ENCODE measurements at regions not wholly inside any gene's neighbourhood (a gene's known extent, or its start where the extent isn't known, plus 50 kb on each side); places are given as distances from the start of the nearest gene placed in this dataset.

DNA sequence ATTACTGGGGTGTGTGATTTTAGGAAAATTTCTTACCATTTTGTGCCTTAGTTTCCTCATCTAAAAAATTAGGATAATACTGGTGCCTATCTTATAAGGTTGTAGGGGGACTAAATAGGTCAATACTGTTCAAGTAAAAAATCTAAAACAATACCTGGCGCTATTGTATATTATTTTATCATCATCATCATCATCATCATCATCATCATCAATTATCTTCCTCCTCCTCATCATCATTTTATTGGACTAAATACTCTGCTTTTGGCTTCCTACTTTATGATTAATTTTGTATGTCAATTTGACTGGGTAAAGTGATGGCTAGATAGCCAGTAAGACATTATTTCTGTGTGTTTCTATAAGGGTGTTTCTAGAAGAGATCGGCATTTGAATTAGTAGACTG, 435.5 kb downstream of the DHX35 start:
- Histone ChIP-seq H2AFZ (no peak overlapping the region), H3K9me2 (ENCODE audit: insufficient read depth) (peaks cover 7% of the 10 kb centered on the region; the same call in 1 of the 2 replicates), H4K20me1 (replicated peaks; ENCODE audit: insufficient read depth) (no peaks in the 10 kb centered on the region), H3K4me3 (no peak overlapping the region), H3K4me1 (ENCODE audit: insufficient read depth) (no peaks in the 10 kb centered on the region), H3K79me2 (replicated peaks; ENCODE audit: insufficient read depth) (no peaks in the 10 kb centered on the region), H3K4me2 (no peak overlapping the region), H3K36me3 (ENCODE audit: insufficient read depth) (no peaks in the 10 kb centered on the region), H3K27me3 (ENCODE audit: insufficient read depth) (no peaks in the 10 kb centered on the region), H3K27ac (ENCODE audit: low read depth) (no peak overlapping the region), H3F3A (replicated peaks; ENCODE audit: low read depth) (no peaks in the 10 kb centered on the region)
- H3K27ac Mint-ChIP-seq = no peak overlapping the region
- H3K27me3 Mint-ChIP-seq (ENCODE audit: insufficient read depth, low read depth, poor library complexity) = peaks cover 2% of the 10 kb centered on the region
- ATAC-seq = no peak
- H3K36me3 Mint-ChIP-seq (ENCODE audit: low read depth) = no peaks in the 10 kb centered on the region
- no peaks in the 10 kb centered on the region; the same call in 2 of the 3 replicates for H3K9me3 Mint-ChIP-seq
- H3K4me1 Mint-ChIP-seq = no peaks in the 10 kb centered on the region
- TF ChIP-seq ZNF114 (CRISPR knock-in tag; IDR thresholded peaks at IDR 0.05) (no peak), EZH2 (IDR thresholded peaks at IDR 0.05; ENCODE audit: low read depth, unreplicated experiment) (no peak), CREB1 (CRISPR knock-in tag; IDR thresholded peaks at IDR 0.05; ENCODE audit: low read depth) (no peak), NANOG (IDR thresholded peaks at IDR 0.05; ENCODE audit: borderline replicate concordance) (no peak), STAT1 (IDR thresholded peaks at IDR 0.05; ENCODE audit: unreplicated experiment) (no peak), ZNF331 (CRISPR knock-in tag; IDR thresholded peaks at IDR 0.05; ENCODE audit: low read depth) (no peak), JUNB (IDR thresholded peaks at IDR 0.05; ENCODE audit: unreplicated experiment) (no peak), EZH2phosphoT487 (IDR thresholded peaks at IDR 0.05; ENCODE audit: unreplicated experiment) (no peak)
- TF ChIP-seq, protein P1, sequence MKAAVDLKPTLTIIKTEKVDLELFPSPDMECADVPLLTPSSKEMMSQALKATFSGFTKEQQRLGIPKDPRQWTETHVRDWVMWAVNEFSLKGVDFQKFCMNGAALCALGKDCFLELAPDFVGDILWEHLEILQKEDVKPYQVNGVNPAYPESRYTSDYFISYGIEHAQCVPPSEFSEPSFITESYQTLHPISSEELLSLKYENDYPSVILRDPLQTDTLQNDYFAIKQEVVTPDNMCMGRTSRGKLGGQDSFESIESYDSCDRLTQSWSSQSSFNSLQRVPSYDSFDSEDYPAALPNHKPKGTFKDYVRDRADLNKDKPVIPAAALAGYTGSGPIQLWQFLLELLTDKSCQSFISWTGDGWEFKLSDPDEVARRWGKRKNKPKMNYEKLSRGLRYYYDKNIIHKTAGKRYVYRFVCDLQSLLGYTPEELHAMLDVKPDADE (IDR thresholded peaks at IDR 0.05) = no peak
- TF ChIP-seq, protein P2, sequence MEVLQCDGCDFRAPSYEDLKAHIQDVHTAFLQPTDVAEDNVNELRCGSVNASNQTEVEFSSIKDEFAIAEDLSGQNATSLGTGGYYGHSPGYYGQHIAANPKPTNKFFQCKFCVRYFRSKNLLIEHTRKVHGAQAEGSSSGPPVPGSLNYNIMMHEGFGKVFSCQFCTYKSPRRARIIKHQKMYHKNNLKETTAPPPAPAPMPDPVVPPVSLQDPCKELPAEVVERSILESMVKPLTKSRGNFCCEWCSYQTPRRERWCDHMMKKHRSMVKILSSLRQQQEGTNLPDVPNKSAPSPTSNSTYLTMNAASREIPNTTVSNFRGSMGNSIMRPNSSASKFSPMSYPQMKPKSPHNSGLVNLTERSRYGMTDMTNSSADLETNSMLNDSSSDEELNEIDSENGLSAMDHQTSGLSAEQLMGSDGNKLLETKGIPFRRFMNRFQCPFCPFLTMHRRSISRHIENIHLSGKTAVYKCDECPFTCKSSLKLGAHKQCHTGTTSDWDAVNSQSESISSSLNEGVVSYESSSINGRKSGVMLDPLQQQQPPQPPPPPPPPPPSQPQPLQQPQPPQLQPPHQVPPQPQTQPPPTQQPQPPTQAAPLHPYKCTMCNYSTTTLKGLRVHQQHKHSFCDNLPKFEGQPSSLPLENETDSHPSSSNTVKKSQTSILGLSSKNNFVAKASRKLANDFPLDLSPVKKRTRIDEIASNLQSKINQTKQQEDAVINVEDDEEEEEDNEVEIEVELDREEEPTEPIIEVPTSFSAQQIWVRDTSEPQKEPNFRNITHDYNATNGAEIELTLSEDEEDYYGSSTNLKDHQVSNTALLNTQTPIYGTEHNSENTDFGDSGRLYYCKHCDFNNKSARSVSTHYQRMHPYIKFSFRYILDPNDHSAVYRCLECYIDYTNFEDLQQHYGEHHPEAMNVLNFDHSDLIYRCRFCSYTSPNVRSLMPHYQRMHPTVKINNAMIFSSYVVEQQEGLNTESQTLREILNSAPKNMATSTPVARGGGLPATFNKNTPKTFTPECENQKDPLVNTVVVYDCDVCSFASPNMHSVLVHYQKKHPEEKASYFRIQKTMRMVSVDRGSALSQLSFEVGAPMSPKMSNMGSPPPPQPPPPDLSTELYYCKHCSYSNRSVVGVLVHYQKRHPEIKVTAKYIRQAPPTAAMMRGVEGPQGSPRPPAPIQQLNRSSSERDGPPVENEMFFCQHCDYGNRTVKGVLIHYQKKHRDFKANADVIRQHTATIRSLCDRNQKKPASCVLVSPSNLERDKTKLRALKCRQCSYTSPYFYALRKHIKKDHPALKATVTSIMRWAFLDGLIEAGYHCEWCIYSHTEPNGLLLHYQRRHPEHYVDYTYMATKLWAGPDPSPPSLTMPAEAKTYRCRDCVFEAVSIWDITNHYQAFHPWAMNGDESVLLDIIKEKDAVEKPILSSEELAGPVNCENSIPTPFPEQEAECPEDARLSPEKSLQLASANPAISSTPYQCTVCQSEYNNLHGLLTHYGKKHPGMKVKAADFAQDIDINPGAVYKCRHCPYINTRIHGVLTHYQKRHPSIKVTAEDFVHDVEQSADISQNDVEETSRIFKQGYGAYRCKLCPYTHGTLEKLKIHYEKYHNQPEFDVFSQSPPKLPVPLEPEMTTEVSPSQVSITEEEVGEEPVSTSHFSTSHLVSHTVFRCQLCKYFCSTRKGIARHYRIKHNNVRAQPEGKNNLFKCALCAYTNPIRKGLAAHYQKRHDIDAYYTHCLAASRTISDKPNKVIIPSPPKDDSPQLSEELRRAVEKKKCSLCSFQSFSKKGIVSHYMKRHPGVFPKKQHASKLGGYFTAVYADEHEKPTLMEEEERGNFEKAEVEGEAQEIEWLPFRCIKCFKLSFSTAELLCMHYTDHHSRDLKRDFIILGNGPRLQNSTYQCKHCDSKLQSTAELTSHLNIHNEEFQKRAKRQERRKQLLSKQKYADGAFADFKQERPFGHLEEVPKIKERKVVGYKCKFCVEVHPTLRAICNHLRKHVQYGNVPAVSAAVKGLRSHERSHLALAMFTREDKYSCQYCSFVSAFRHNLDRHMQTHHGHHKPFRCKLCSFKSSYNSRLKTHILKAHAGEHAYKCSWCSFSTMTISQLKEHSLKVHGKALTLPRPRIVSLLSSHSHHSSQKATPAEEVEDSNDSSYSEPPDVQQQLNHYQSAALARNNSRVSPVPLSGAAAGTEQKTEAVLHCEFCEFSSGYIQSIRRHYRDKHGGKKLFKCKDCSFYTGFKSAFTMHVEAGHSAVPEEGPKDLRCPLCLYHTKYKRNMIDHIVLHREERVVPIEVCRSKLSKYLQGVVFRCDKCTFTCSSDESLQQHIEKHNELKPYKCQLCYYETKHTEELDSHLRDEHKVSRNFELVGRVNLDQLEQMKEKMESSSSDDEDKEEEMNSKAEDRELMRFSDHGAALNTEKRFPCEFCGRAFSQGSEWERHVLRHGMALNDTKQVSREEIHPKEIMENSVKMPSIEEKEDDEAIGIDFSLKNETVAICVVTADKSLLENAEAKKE (CRISPR knock-in tag; IDR thresholded peaks at IDR 0.05) = no peak
- TF ChIP-seq, protein P3, sequence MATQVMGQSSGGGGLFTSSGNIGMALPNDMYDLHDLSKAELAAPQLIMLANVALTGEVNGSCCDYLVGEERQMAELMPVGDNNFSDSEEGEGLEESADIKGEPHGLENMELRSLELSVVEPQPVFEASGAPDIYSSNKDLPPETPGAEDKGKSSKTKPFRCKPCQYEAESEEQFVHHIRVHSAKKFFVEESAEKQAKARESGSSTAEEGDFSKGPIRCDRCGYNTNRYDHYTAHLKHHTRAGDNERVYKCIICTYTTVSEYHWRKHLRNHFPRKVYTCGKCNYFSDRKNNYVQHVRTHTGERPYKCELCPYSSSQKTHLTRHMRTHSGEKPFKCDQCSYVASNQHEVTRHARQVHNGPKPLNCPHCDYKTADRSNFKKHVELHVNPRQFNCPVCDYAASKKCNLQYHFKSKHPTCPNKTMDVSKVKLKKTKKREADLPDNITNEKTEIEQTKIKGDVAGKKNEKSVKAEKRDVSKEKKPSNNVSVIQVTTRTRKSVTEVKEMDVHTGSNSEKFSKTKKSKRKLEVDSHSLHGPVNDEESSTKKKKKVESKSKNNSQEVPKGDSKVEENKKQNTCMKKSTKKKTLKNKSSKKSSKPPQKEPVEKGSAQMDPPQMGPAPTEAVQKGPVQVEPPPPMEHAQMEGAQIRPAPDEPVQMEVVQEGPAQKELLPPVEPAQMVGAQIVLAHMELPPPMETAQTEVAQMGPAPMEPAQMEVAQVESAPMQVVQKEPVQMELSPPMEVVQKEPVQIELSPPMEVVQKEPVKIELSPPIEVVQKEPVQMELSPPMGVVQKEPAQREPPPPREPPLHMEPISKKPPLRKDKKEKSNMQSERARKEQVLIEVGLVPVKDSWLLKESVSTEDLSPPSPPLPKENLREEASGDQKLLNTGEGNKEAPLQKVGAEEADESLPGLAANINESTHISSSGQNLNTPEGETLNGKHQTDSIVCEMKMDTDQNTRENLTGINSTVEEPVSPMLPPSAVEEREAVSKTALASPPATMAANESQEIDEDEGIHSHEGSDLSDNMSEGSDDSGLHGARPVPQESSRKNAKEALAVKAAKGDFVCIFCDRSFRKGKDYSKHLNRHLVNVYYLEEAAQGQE (IDR thresholded peaks at IDR 0.05; ENCODE audit: unreplicated experiment) = no peak
- TF ChIP-seq, protein P4, sequence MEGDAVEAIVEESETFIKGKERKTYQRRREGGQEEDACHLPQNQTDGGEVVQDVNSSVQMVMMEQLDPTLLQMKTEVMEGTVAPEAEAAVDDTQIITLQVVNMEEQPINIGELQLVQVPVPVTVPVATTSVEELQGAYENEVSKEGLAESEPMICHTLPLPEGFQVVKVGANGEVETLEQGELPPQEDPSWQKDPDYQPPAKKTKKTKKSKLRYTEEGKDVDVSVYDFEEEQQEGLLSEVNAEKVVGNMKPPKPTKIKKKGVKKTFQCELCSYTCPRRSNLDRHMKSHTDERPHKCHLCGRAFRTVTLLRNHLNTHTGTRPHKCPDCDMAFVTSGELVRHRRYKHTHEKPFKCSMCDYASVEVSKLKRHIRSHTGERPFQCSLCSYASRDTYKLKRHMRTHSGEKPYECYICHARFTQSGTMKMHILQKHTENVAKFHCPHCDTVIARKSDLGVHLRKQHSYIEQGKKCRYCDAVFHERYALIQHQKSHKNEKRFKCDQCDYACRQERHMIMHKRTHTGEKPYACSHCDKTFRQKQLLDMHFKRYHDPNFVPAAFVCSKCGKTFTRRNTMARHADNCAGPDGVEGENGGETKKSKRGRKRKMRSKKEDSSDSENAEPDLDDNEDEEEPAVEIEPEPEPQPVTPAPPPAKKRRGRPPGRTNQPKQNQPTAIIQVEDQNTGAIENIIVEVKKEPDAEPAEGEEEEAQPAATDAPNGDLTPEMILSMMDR (conservative IDR thresholded peaks at IDR 0.05; ENCODE audit: low read depth in 2 of 2) = no peak
- H3K4me3 Mint-ChIP-seq = no peak overlapping the region
- no peak for DNase-seq (ENCODE audit: low spot score)
